Astrocyte (in vitro differentiated cells and primary cell): ENCODE measurements at regions not wholly inside any gene's neighbourhood (a gene's known extent, or its start where the extent isn't known, plus 50 kb on each side); places are given as distances from the start of the nearest gene placed in this dataset.

Experiments
- DNase-seq: peaks from one replicate; pipeline ENCODE4 v3.0.0-alpha.2; 2010; ENCODE audit warnings: low read depth
- FAIRE-seq: peaks from 2 replicates; lab custom pipeline; 2011; peaks lifted over from hg19 to GRCh38; lab: Jason Lieb, UNC
- H2AFZ ChIP-seq: 2 replicates; pipeline ENCODE4 v1.6.0; 2012; ENCODE audit warnings: low read depth, low read length, inconsistent platforms
- H3K27ac ChIP-seq: 2 replicates; pipeline ENCODE4 v1.5.1; 2011; ENCODE audit warnings: low read depth, low read length, inconsistent platforms
- H3K27me3 ChIP-seq: 2 replicates; pipeline ENCODE4 v1.6.0; 2011; ENCODE audit warnings: low read length, inconsistent platforms; ENCODE audit not compliant: insufficient read depth
- H3K36me3 ChIP-seq: 2 replicates; pipeline ENCODE4 v1.5.1; 2011; ENCODE audit warnings: low read length, inconsistent platforms; ENCODE audit not compliant: insufficient read depth
- H3K4me1 ChIP-seq: 2 replicates; pipeline ENCODE4 v1.5.1; 2011; ENCODE audit warnings: low read length, inconsistent platforms; ENCODE audit not compliant: insufficient read depth
- H3K4me2 ChIP-seq: 2 replicates; pipeline ENCODE4 v1.6.0; 2012; ENCODE audit warnings: low read length, inconsistent platforms
- H3K4me3 ChIP-seq: 2 replicates; pipeline ENCODE4 v1.5.1; 2011; ENCODE audit warnings: low read depth, mild to moderate bottlenecking, low read length, inconsistent platforms; ENCODE audit not compliant: insufficient read depth
- H3K79me2 ChIP-seq: 2 replicates; pipeline ENCODE4 v1.6.0; 2012; ENCODE audit warnings: mild to moderate bottlenecking, low read length, inconsistent platforms; ENCODE audit not compliant: insufficient read depth
- H3K9ac ChIP-seq: 2 replicates; pipeline ENCODE4 v1.6.0; 2012; ENCODE audit warnings: mild to moderate bottlenecking, low read length, inconsistent platforms
- H3K9me3 ChIP-seq: 2 replicates; pipeline ENCODE4 v1.5.1; 2012; ENCODE audit warnings: low read depth, mild to moderate bottlenecking, low read length, inconsistent platforms; ENCODE audit not compliant: insufficient read depth
- H4K20me1 ChIP-seq: 2 replicates; pipeline ENCODE4 v1.6.0; 2012; ENCODE audit warnings: low read length, inconsistent platforms; ENCODE audit not compliant: insufficient read depth
- H3K27ac Mint-ChIP-seq: one replicate; pipeline ENCODE4 v1.8.0; 2021; ENCODE audit warnings: mild to moderate bottlenecking, mixed read lengths; ENCODE audit not compliant: unreplicated experiment
- H3K27me3 Mint-ChIP-seq: one replicate; pipeline ENCODE4 v1.8.0; 2021; ENCODE audit warnings: low read depth, mixed read lengths; ENCODE audit not compliant: unreplicated experiment
- H3K36me3 Mint-ChIP-seq: one replicate; pipeline ENCODE4 v1.8.0; 2021; ENCODE audit warnings: low read depth, mixed read lengths; ENCODE audit not compliant: unreplicated experiment
- H3K4me1 Mint-ChIP-seq: one replicate; pipeline ENCODE4 v1.8.0; 2021; ENCODE audit warnings: low read depth, mixed read lengths; ENCODE audit not compliant: unreplicated experiment
- H3K4me3 Mint-ChIP-seq: one replicate; pipeline ENCODE4 v1.8.0; 2021; ENCODE audit warnings: mild to moderate bottlenecking, moderate library complexity, mixed read lengths; ENCODE audit not compliant: unreplicated experiment
- H3K9me3 Mint-ChIP-seq: one replicate; pipeline ENCODE4 v1.8.0; 2021; ENCODE audit warnings: mild to moderate bottlenecking, mixed read lengths; ENCODE audit not compliant: unreplicated experiment
- CTCF ChIP-seq: IDR thresholded peaks from 2 replicates; pipeline ENCODE4 v1.5.1; 2011; ENCODE audit warnings: low read depth, mild to moderate bottlenecking, inconsistent platforms, low read length, moderate library complexity; ENCODE audit not compliant: insufficient read depth
- EZH2 ChIP-seq: IDR thresholded peaks from 2 replicates; pipeline ENCODE4 v1.6.1; 2012; ENCODE audit warnings: mild to moderate bottlenecking, low read length, inconsistent platforms; ENCODE audit not compliant: insufficient read depth

- Mint-ChIP-seq H3K27ac (no peak overlapping the region), H3K9me3 (peaks cover 5% of the 10 kb centered on the region), H3K36me3 (no peaks in the 10 kb centered on the region), H3K4me1 (peaks cover 6% of the 10 kb centered on the region), H3K27me3 (peaks cover 23% of the 10 kb centered on the region), H3K4me3 (no peak overlapping the region)
- Histone ChIP-seq H3K9ac (no peak overlapping the region), H2AFZ (no peak overlapping the region), H3K4me2 (no peak overlapping the region), H3K79me2 (no peaks in the 10 kb centered on the region), H4K20me1 (no peaks in the 10 kb centered on the region), H3K4me1 (no peaks in the 10 kb centered on the region), H3K4me3 (no peak overlapping the region), H3K27me3 (no peaks in the 10 kb centered on the region), H3K9me3 (peaks cover 6% of the 10 kb centered on the region), H3K36me3 (no peaks in the 10 kb centered on the region), H3K27ac (no peak overlapping the region)
- FAIRE-seq (no peak), DNase-seq (no peak)
- TF ChIP-seq EZH2 (no peak), CTCF (no peak)
These were observed 295.3 kb downstream of the UQCRFS1 start for GRCh38 chr19:28917621-28918020.

- H3K4me1 ChIP-seq: no peaks in the 10 kb centered on the region
- no peak overlapping the region for H3K4me2 ChIP-seq
- H3K27ac ChIP-seq: no peak overlapping the region
- Mint-ChIP-seq H3K27ac (no peak overlapping the region), H3K36me3 (no peaks in the 10 kb centered on the region), H3K4me1 (peaks cover 6% of the 10 kb centered on the region), H3K27me3 (peaks cover 26% of the 10 kb centered on the region), H3K9me3 (peaks cover 8% of the 10 kb centered on the region), H3K4me3 (no peak overlapping the region)
- H3K4me3 ChIP-seq: no peak overlapping the region
- no peaks in the 10 kb centered on the region for H3K36me3 ChIP-seq
- H3K79me2 ChIP-seq: no peaks in the 10 kb centered on the region
- H4K20me1 ChIP-seq: no peaks in the 10 kb centered on the region
- no peak overlapping the region for H2AFZ ChIP-seq
- H3K27me3 ChIP-seq: no peaks in the 10 kb centered on the region
- TF ChIP-seq CTCF: no peak
- TF ChIP-seq EZH2: no peak
- DNase-seq: no peak
- H3K9ac ChIP-seq: no peak overlapping the region
- peaks cover 16% of the 10 kb centered on the region for H3K9me3 ChIP-seq
- FAIRE-seq: no peak
These were observed 297.1 kb downstream of the UQCRFS1 start for GRCh38 chr19:28915737-28916460.

GRCh38 chr19:28915202-28915601 lies 297.7 kb downstream of the UQCRFS1 start:
- TF ChIP-seq CTCF (no peak), EZH2 (no peak)
- Histone ChIP-seq H2AFZ (no peak overlapping the region), H3K4me3 (no peak overlapping the region), H3K27ac (no peak overlapping the region), H4K20me1 (no peaks in the 10 kb centered on the region), H3K4me1 (no peaks in the 10 kb centered on the region), H3K4me2 (no peak overlapping the region), H3K9ac (no peak overlapping the region), H3K9me3 (peaks cover 16% of the 10 kb centered on the region), H3K79me2 (no peaks in the 10 kb centered on the region), H3K36me3 (no peaks in the 10 kb centered on the region), H3K27me3 (no peaks in the 10 kb centered on the region)
- peaks cover 6% of the 10 kb centered on the region for H3K4me1 Mint-ChIP-seq
- peaks cover 30% of the 10 kb centered on the region for H3K27me3 Mint-ChIP-seq
- H3K9me3 Mint-ChIP-seq: peaks cover 12% of the 10 kb centered on the region
- no peak overlapping the region for H3K4me3 Mint-ChIP-seq
- DNase-seq (no peak), FAIRE-seq (no peak)
- no peak overlapping the region for H3K27ac Mint-ChIP-seq
- no peaks in the 10 kb centered on the region for H3K36me3 Mint-ChIP-seq
